GM19035 (cell line): ENCODE measurements at regions not wholly inside any gene's neighbourhood (a gene's known extent, or its start where the extent isn't known, plus 50 kb on each side); places are given as distances from the start of the nearest gene placed in this dataset.

Source experiments
- ATAC-seq: cut with Tn5 transposase; IDR thresholded peaks from one replicate; pipeline ENCODE4 v1.9.1; 2021; ENCODE audit not compliant: unreplicated experiment

DNA sequence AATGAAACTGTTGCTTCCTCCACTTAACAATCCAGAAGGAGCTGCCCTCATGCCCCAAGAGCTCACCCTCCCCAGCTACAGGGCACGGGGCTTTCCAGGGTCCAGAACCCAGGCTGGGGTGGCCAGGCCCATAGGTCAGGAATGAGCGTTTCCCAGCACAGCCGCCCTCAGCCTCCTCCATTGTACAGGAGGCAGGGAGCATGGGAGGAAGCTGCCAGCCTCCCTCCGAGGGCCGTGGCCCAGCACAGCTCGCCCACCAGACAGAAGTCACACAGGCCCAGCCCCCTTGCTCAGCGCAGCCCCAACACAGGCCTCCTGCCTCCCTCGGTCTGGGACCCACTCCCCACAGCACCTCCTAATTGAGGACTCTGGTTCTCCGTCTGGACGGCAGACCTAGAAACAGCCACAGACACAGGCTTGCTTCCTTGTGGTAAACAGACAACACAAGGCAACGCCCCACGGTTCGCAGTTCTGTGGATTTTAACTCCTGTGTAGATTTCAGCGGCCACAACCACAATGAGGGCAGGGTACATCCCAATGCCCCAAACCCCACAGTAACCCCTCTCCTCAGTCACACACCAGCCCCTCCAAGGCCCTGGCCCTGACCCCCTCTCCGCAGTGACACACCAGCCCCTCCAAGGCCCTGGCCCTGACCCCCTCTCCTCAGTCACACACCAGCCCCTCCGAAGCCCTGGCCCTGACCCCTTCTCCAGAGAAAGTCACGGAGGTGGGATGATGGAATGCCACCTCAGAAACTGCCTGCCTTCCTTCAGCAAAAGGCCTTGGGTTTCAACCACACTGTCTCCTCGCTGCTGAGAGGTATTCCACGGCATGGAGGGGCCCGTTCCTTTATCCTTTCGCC is 173.5 kb downstream of the DLL1 start:
- no peak for ATAC-seq

DNA sequence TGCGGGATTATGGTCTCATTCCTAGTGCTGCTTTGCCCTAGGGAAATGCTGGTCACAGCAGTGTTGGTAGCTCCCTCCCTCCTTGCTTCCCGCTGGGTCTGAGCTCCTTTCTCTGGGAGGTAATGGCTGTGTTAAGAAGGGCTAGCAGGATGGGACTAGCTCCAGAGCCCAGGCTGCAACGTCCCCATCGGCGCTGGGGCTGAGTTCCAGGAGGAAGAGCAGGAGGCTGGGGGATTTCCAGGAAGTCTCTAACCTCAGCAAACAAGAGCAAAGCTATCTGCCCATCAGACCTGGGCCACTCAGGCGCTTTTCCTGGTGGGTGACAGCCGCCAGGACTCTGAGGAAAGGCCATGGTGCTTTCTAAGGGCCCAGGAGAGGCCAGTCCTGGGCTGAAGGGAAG is 174.2 kb downstream of the DLL1 start:
- ATAC-seq = no peak

DNA sequence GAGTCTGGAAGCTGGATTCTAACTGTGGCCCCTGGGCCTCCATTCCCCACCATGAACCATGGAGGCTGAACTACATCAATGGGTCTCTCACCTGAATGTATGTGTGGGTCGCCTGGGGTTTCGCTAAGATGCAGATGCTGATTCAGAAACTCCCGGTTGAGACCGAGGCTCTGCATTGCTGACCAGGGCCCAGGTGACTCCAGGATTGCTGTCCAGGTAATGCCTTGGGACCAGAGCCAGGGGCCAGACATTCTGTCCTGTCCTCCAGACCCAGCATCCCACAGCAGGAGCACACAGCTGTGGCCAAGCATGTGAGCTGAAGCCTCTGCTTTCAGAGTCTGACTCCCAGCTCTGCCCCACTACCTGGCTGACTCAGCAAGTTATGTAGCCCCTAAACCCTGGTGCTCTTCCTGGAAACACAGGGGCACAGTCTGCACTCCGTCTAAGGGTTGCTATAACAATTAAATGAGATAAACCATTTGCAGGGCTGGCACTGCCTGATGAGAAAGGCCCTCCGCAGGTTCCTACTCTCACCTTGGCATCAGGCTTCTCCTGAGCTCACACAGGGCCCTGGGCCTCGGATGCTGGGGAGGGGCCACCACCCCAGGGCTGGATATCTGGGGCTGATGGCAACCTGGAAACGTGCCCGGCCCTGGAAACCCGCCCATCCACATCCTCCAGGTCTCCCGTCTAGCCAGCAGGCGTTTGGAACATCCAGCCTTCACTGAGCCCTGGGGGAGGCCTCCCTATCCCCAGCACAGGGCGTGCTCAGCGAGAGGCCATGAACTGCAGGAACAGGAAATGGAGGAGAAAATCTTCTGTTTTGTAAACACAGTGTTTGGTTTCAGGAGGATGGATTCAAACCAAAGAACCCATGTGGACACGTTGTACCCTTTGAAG is 175.7 kb downstream of the DLL1 start:
- no peak for ATAC-seq

DNA sequence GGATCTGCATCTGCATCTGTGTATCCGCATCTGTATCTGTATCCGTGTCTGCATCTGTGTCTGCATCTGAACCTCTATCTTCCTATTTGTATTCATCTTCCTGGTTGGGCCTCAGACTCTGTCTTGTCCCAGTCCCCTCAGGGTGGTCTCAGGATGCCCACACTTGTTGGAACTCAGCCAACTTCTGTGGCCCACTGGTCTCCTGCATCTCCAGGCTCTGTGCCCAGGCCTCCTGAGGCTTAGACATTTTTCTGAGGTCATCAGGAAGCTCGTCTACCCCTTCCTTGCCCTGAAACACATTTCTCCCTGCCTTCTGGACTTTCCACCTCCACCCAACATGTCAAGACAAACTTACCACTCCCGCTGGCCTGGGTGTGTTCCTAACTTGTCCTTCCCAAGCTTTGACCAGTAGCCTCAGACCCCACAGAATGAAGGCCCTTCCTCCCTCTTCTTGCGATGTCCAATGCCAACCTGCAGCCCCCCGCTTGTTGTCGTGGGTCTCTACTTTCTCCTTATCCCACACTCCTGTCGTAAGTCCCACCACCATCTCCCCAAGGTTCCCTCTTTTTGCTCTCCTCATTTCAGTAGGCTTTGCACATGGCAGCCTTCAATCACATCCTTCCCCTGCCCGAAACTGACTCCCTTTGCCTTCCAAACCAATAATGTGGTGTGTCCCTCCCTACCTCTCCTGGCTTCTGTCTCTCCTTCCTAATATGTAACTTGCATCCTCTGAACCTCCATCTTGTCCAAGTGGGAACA is 176.5 kb downstream of the DLL1 start:
- ATAC-seq = no peak

DNA sequence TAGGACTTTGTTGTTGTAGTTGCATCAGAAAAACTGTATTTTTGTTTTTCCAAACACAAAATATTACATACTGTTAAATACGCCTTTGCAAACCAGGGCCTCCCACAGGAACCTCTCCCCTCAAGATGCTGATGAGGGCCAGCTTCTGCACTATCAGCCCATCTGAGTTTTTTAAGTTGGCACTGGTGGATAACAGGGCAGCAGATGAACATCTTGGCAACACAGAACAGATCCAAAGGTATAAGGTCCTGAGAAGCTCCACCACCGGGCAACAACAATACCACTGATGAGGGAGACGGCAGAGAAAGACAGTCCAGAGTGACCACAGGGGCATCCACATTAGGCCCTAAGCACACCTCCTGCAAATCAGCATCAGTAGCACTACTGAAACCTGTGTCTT is 177.7 kb downstream of the DLL1 start:
- ATAC-seq = no peak

DNA sequence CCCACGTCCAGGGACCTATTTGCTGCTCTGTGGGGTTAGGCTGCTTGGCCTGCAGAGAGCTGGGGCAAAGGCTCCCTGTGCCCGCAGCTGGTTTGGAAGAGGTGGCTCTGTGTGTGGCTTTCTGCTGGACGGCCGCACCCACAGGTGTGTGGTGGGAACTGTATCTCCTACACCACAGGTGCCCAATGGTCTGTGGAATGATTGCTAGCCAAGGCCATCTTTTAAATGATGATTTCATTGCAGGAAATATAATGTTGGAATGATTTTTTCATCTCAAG is 178.4 kb downstream of the DLL1 start:
- no peak for ATAC-seq

DNA sequence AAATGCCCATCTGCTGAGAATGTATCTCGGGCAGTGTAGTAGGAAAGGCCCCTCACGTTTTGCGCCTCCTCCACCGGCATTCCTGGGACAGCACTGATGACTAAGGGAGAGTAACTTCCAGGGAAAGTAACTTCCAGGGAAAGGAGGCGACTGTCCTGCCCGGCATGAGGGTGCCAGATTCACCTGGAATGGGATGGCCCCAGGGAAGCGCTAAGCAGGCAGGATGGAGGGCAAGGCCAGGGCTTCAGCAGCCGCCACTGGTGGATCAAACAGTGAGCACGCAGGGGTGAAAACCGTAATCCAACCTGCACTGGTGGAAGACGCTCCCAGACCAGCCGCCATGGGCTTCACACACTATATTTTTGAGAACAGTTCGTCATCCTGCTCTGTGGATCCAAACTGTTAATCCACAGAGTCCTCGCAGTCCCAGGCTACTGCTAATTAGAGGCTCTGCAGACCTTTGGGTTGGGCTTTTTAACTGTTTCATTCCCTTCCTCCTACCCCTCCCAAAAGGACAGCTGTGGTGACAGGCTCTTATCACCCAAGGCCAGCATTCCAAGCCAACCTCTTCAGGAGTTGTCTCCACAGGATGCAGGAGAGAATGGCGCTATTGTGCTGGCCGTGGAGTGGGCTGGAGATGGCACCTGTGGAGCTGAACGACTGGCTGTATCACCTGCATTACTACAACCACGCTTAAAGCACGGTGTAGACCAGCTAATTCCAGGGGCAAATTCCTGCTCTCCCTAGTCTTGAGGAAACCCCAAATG is 178.9 kb downstream of the DLL1 start:
- no peak for ATAC-seq

DNA sequence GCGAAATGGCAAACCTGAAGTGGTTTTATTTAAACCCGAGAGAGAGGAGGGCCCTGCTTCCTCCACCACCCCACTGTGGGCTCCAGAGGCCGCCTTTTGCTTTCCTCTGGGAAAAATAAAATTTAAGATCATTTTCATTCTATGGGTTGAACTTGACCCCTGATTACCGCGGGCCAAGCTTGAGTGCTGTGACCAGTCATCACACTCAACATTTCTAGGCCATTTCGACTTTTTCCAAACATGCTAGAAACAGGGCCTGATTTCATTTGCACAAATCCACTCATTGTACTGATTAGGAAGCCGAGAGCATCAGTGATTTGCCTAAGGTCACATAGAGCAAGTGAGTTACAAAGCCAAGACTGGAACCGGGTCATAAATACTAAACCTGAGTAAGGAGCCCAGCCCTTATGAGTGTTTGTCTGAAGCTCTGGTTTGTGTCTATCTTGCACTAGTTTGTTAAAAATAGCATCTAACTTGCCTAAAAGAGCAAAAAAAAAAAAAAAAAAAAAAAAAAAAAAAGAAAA is 179.7 kb downstream of the DLL1 start:
- no peak for ATAC-seq

DNA sequence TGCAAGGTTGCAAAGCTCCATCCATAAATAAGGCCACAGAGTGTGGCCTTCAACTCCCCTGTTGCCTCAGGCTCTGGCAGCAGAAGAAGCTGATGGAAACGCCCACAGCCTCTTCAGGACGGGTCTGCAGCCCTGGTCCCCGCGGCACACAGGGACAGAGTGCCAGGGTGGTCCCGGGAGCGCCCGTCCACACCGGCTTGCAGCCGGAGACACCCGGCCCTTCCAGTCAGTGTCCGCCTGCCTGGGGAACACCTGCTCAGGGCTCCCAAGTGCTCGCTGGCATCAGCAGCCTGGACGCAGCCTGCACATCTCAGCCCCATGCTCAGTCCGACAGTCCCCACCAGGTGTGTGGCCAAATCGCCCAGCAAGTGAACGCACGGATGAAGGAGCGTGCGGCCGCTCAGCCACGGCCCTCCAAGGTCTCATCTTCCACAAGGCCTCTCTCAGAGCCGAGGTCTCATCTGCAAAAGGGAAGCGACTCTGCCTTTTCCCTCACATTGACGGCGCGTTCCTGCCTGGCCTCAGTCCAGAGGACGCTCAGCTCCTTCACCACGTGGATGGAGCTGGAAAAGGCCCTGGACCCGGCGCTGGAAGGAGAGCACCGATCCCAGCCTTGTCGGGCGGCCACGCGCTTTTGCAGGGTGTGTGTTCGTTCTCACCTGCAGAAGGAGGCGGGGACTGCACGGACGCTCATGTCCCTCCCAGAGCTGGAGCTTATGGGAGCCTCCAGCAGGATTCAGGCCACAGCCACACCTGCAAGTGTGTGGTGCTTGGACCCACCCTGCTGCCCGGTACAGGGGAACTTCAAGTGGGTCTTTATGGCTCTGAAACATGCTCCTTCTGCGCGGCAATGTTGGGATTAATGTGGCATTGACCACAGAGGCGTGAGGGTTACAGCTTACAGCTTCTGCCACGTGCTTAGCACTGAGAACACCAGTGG is 180.4 kb downstream of the DLL1 start:
- no peak for ATAC-seq

DNA sequence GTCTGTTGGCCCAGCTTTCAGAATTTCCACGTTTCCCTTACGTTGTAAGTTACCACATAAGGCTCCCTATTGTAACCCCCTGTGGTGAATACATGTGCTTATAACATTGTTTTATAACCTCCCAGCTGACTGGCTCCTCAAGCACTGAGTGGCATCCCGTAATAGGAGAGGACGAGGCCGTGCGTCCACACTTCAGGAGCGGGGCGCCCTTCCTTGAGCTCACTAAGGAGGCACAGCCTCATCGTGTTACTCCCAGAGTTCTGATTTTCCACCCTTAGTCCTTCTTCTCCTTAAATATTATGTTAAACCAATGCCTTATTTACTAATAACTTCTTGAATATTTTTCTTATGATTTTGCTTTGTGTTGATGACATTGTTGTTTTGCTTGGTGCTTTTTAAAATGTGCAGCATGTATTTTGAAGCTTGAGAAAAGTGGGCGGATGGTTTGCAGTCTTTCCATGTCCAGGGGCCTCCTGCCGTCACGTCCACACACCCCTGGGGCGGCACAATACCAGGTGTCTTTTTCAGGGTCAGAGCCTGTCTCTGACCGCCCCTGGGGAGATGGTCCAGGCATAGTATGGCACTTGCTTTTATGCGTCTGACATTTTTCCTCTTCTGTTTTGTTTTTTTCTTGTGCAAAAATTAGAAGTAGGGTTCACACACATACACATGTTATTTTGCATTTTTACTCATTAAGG is 181.8 kb downstream of the DLL1 start:
- ATAC-seq = no peak

DNA sequence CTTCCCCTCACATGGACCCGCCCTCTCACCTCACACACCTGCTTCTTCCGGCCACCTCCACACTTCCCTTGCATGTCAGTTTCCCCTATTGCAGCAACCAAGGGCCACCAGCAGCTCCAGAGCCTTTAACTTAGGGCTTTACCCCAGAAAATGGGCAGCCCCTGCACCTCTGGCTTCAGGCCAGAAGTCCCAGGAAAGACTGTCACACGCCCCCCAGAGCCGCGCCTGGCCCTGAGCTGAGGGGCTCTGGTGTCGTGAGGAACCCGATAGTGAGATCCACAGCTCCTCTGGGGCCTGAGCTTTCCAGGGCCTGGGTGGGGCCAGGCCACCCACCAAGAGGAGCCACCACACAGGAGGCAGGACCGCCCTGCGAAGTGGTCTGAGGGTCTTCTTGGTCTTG is 182.4 kb downstream of the DLL1 start:
- no peak for ATAC-seq

DNA sequence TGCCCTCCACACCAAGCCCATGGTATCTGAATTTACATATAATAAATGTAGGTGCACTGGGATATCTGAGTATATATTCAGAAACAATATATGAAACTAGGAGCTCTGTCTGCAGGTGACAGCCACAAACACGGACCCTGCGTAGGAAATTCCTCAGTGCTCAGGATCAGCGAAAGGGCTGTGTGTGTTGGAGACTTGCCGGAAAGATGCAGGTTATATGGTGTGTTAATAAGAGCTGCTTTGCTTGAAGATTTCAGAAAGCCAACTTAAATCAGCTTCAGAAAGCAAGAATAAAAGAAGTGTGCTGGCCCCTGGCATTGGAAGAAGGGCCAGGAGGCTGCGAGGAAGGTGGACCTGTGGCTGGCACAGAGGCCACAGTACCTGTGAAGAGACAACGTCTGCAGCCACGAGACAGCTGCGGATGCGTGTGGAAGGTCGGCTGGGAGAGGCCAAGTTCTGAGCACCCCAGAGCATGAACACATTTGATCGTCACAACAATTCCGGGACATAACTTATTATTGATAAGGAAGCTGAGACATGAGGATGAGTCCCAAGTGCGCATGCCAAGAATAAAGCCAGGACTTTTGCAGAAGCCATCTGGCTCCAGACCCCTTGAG is 183.2 kb downstream of the DLL1 start:
- ATAC-seq = no peak

DNA sequence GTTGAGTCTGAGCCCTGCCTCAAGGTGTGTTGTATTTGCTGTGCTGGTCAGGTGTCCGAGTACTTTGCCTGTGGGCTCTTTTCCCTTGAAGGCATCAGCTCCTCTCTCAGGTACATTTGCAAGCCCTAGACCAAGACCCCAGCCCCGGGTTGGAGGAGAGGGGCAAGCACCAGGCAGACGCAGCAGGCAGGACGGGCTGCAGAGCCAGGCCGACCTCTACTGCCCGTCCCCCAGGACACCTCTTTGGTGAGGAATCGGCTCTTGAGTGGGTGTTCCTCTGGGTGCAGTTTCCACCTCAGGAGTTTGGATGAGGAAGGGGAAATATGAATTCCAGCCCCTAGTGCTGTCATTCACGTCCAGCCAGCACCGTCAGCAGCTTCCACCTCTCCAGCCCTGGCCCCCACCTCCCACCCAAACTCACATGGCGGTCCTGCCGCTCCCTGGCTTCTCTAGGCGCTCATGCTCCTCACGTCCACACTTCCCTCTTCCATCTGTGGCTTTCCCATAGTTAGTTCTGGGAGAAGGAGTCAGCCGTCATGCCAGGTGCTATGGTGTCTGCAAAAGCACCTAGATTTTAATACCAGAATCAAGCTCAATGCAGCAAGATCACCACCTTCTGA is 183.9 kb downstream of the DLL1 start:
- no peak for ATAC-seq

DNA sequence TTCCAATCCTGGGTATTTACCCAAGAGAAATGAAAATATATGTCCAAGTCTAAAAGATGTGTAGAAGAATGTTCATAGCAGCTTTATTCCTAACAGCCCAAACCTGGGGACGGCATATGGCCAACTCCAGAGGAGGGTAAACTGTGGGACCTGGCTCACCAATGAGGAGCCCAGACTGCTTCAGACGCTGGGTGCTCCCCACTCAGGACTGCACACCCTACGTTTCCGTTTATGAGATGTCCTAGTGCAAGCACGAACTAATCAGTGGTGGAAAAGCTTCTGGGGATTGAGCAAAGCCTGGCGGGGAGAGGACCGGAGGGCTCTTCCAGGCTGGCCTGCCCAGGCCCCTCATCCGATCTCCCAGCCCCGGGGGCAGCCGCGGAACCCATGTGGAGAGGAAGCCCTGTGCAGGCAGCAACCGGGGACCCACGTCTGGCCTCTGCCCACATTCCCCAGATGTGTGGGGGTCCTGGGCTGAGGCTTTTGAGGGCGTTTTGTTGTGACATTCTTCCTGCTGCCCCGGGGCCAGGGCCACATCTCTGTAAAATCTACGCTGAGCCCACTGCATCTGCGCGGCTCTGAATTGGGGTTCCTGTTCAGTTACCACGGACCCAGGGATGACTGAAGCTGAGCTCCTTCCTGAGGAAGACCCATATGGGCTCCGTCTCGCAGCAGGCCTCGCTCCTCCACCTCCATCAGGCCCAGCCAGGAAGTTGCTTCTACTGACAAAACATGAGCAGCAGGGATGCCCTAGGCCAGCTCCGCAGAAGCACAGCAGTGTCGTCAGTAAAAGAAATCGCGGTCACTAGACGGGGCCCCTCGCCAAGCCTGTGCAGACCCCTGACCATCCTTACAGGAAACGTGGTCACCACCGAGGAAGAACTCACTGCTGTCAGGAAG is 188.0 kb downstream of the DLL1 start:
- no peak for ATAC-seq

DNA sequence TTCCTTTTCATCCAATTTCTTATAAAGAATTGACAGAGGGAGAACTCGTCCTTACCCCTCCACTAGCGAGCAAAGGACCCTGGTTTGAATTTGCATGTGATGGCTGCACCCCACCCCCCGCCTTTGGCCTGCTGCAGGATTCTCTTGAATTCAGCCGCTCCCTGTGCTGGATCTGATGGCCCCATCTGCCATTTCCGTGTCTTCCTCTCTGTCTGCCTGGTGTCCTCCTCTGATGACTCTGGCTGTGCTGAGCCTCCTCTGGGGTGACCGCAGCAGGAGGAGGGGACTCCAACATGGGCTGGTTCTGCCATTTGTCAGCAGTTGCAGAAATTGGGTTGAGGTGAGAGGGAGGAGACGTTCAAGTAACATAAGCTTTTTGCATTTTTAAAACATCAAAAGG is 188.8 kb downstream of the DLL1 start:
- ATAC-seq = no peak

DNA sequence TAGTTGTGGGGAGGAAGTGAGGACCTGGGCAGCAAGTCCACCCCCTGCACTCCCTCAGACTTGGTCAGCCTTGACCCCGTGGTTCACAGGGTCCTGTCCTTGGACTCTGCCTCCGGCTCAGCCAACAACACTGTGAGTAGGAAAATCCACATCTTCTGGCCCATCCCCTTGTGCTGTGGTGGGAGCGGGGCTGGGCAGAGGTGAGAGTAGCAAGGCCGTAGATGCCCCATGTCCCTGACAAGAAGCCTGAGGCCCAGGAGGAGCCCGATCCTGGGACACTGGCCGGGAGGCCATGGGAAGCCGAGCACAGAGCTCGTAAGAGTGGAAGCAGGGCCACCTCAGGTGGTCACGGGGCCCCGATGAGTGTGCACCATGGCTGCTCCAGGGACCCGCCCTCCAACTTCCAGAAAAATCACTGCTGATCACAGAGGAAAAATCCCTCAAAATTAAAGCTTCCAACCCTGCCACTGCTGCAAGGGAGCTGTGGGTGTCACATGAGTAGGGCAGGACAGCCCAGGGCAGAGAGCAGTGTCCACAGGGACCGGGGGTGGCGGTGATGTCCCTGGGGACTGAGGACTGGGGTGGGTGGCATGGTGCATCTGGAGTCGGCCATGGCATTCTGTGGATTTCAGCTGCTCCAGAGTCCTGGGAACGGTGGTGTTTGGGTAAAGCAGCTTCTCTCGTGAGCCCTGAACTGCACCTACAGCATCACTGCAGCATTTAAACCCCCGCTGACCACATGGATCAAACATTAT is 189.4 kb downstream of the DLL1 start:
- ATAC-seq = no peak
